ENCODE measurements at regions not wholly inside any gene's neighbourhood (a gene's known extent, or its start where the extent isn't known, plus 50 kb on each side); places are given as distances from the start of the nearest gene placed in this dataset.

GRCh38 chr6:119526561-119527230, 177.1 kb upstream of the MAN1A1 start:
- Mint-ChIP-seq H3K4me1 (peaks cover 24% of the 10 kb centered on the region), H3K27me3 (ENCODE audit: insufficient read depth) (no peaks in the 10 kb centered on the region), H3K9me3 (peaks cover 5% of the 10 kb centered on the region), H3K27ac (peak overlapping the region; percentile 64), H3K36me3 (ENCODE audit: low read depth) (no peaks in the 10 kb centered on the region), H3K4me3 (no peak overlapping the region)
- Histone ChIP-seq H3K27ac (ENCODE audit: low read depth, low read length) (no peak overlapping the region), H3K9ac (ENCODE audit: extremely low read depth, low read length, poor library complexity, severe bottlenecking) (no peak overlapping the region), H3K4me3 (ENCODE audit: low read length) (no peak overlapping the region), H3K27me3 (ENCODE audit: control insufficient read depth, insufficient read depth, low read length, poor library complexity, severe bottlenecking) (no peaks in the 10 kb centered on the region), H3K4me1 (ENCODE audit: control insufficient read depth, insufficient read depth, low read length) (peaks cover 4% of the 10 kb centered on the region), H3K9me3 (ENCODE audit: control insufficient read depth, low read length) (no peaks in the 10 kb centered on the region), H3K36me3 (ENCODE audit: control insufficient read depth, insufficient read depth, low read length) (no peaks in the 10 kb centered on the region)
- WGBS, 2 experiments (ENCODE audit: insufficient coverage in 1 of 2, insufficient read length in 1 of 2) = 78 to 85% methylated on average over 5 to 7 of the region's 7 CpGs
- TF ChIP-seq CTCF (conservative IDR thresholded peaks at IDR 0.05) = no peak
- DNase-seq = no peak

GRCh38 chr6:119524410-119524809, 174.8 kb upstream of the MAN1A1 start:
- peaks cover 4% of the 10 kb centered on the region for H3K4me1 ChIP-seq (ENCODE audit: control insufficient read depth, insufficient read depth, low read length)
- Mint-ChIP-seq H3K9me3 (peaks cover 5% of the 10 kb centered on the region), H3K4me3 (no peak overlapping the region), H3K27me3 (ENCODE audit: insufficient read depth) (no peaks in the 10 kb centered on the region), H3K4me1 (peaks cover 32% of the 10 kb centered on the region), H3K36me3 (ENCODE audit: low read depth) (no peaks in the 10 kb centered on the region), H3K27ac (no peak overlapping the region)
- H3K4me3 ChIP-seq (ENCODE audit: low read length) = no peak overlapping the region
- H3K9ac ChIP-seq (ENCODE audit: extremely low read depth, low read length, poor library complexity, severe bottlenecking) = no peak overlapping the region
- H3K27me3 ChIP-seq (ENCODE audit: control insufficient read depth, insufficient read depth, low read length, poor library complexity, severe bottlenecking) = no peaks in the 10 kb centered on the region
- no peak for DNase-seq
- H3K27ac ChIP-seq (ENCODE audit: low read depth, low read length) = no peak overlapping the region
- H3K36me3 ChIP-seq (ENCODE audit: control insufficient read depth, insufficient read depth, low read length) = no peaks in the 10 kb centered on the region
- 100% methylated on average over 1 of the region's 1 CpG; no CpG with 5 or more reads in 1 of the 2 experiments for WGBS, 2 experiments (ENCODE audit: insufficient coverage in 1 of 2, insufficient read length in 1 of 2)
- TF ChIP-seq CTCF (conservative IDR thresholded peaks at IDR 0.05) = no peak
- H3K9me3 ChIP-seq (ENCODE audit: control insufficient read depth, low read length) = no peaks in the 10 kb centered on the region

GRCh38 chr6:119523556-119523955, 174.0 kb upstream of the MAN1A1 start:
- H3K27ac ChIP-seq (ENCODE audit: low read depth, low read length) = no peak overlapping the region
- Mint-ChIP-seq H3K36me3 (ENCODE audit: low read depth) (no peaks in the 10 kb centered on the region), H3K4me1 (peaks cover 30% of the 10 kb centered on the region), H3K4me3 (no peak overlapping the region), H3K27me3 (ENCODE audit: insufficient read depth) (no peaks in the 10 kb centered on the region), H3K27ac (no peak overlapping the region), H3K9me3 (peaks cover 3% of the 10 kb centered on the region)
- TF ChIP-seq CTCF (conservative IDR thresholded peaks at IDR 0.05) = no peak
- H3K9ac ChIP-seq (ENCODE audit: extremely low read depth, low read length, poor library complexity, severe bottlenecking) = no peak overlapping the region
- no peak for DNase-seq
- H3K4me1 ChIP-seq (ENCODE audit: control insufficient read depth, insufficient read depth, low read length) = peaks cover 4% of the 10 kb centered on the region
- 81% methylated on average over 1 of the region's 1 CpG; no CpG with 5 or more reads in 1 of the 2 experiments for WGBS, 2 experiments (ENCODE audit: insufficient coverage in 1 of 2, insufficient read length in 1 of 2)
- no peaks in the 10 kb centered on the region for H3K27me3 ChIP-seq (ENCODE audit: control insufficient read depth, insufficient read depth, low read length, poor library complexity, severe bottlenecking)
- H3K36me3 ChIP-seq (ENCODE audit: control insufficient read depth, insufficient read depth, low read length) = no peaks in the 10 kb centered on the region
- H3K4me3 ChIP-seq (ENCODE audit: low read length) = no peak overlapping the region
- H3K9me3 ChIP-seq (ENCODE audit: control insufficient read depth, low read length) = no peaks in the 10 kb centered on the region
